DMS53 treated with DMSO at 0.1 percent for 48 hours (cell line): ENCODE measurements at regions not wholly inside any gene's neighbourhood (a gene's known extent, or its start where the extent isn't known, plus 50 kb on each side); places are given as distances from the start of the nearest gene placed in this dataset.
A peak's percentile ranks its signal among the peaks of the same experiment; 100 is the strongest.

Experiments
- DNase-seq: peaks from one replicate; lab custom pipeline; 2025; ENCODE audit not compliant: unreplicated experiment; lab: John Stamatoyannopoulos, UW

DNA sequence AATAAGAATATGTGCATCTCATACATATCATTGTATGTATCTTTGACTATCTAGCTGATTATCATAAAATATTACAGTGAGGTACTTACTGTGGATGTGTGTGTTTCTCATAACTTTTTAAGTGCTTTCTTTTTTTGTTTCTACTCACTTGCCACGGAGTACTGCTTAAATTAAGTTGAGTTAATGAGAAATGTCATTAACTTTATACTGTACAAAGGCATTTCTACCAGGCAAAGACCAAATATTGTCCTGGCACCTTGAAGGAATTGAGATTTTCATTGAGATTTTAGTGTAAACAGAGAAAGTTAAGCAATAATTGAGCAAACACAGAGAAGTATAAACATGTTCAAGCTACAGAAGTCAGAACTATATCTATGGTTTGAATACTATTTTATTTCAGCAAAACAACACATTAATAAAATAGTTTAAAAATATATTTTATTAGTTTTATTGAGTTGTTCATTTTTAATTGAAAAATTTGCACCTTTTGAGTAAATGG, 1750.0 kb downstream of the PCDH7 start:
- DNase-seq = no peak

DNA sequence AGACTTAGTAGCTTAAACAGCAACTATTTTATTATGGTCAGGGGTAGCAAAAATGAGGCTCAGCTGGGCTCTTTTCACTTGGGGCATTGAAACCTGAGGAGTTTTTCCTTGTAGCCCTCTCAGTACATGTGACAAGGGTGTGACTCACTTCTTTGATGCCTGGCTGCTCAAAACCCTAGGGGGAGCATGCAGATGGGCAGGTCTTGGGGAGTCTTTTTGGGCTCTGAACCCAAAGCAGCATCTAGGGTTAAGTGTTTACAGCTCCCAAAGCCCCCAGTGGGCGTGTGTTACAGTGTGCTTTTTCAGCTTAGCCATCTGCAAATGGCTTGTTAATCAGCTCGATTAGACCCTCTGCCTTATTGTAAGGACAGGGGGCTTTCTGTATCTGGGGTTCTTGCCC, 1752.7 kb downstream of the PCDH7 start:
- DNase-seq = no peak

DNA sequence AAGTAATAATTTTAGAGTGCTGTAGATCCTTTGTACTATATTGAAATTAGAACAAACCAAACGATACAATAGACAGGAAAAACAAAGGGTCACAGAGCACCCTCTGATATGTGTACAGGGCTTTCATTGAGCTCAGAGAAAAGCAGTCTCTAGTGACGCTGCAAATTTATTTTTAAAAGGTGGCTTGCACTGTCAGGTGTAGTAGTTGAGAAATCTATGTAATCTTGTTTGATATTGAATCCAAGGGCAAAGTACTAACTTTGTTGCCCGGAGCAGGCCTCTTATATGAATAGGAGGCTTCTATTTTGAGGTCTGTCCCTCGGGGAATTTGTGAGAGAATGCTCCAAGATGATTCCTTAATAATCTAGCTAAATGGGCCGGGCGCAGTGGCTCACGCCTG, 1755.5 kb downstream of the PCDH7 start:
- DNase-seq = no peak

- no peak for DNase-seq
Measured at GRCh38 chr4:32477518-32477917, 1757.3 kb downstream of the PCDH7 start.

DNA sequence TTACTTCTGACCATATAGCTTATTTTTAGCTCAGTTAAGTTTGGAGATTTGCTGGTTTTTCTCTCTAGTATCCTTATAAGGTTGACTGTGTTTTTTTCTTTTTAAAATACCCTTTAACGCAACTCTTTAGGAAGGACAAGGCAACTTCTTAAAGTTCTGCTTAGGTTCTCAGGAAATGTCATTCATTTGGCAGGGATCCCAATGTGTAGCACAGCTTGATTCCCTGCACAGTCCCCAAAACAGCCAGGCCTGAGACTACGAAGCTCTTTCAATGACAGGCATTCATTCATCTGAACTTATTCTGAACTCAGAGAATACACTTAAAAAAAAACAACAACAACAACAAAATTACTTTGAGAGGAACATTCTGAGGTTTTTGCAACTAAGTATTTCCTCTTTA, 1765.8 kb downstream of the PCDH7 start:
- no peak for DNase-seq

DNA sequence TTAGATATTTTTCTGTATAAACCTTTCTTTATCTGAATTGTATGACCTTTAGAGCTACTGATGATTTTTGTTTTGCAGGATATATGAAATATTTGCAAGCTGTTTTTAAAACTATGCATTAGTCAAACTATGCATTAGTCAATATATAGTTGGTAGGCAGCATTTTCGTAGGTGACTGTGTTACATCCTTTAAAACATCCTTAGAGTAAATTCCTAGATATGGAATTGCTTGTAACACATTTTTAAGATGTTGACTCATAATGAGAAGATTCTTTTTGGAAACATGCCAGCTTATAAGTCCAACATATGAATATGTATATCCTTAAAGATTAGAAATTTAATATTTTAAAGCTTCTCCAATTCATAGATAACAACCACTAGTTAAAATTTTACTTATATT, 1768.5 kb downstream of the PCDH7 start:
- DNase-seq = no peak

- no peak for DNase-seq
Measured at GRCh38 chr4:32499171-32499570, 1779.0 kb downstream of the PCDH7 start.

GRCh38 chr4:32503241-32503640, 1783.1 kb downstream of the PCDH7 start:
- DNase-seq = no peak

GRCh38 chr4:32506067-32506466, 1785.9 kb downstream of the PCDH7 start:
- DNase-seq = no peak

DNA sequence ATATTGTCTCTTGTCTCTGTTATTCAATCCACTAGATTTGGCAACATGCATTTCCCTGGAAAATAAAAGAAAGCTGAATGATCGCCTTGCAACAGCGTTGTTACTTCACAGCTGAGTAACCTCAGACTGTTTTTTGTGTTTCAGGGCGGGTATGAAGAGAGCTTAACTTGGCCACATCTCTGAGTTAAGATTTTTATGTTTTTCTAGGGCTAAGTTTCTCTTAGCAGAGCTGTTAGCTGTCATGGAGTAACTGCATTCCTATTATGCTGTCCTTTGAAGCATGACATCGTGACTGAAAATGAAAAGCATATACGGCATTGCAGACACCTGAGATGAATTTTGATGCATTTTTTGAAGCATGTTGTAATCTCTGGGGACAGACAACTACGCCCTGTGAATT, 1798.9 kb downstream of the PCDH7 start:
- DNase-seq = no peak

- DNase-seq = no peak
Measured at GRCh38 chr4:32525420-32525819, 1805.3 kb downstream of the PCDH7 start.

DNA sequence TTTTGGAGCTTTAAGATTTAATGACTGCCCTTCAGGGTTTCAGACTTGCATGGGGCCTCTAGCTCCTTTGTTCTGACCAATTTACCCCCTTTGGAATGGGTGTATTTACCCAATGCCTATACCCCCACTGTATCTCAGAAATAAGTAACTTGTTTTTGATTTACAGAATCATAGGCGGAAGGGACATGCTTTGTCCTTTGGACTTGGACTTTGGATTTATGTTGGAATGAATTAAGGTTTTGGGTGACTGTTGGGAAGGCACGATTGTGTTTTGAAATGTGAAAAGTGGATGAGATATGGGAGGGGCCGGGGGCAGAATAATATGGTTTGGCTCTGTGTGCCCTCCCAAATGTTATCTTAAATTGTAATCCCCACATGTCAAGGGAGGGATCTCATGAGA, 1824.7 kb downstream of the PCDH7 start:
- DNase-seq = no peak

GRCh38 chr4:32551943-32552342, 1831.8 kb downstream of the PCDH7 start:
- peak; percentile 5 for DNase-seq

DNA sequence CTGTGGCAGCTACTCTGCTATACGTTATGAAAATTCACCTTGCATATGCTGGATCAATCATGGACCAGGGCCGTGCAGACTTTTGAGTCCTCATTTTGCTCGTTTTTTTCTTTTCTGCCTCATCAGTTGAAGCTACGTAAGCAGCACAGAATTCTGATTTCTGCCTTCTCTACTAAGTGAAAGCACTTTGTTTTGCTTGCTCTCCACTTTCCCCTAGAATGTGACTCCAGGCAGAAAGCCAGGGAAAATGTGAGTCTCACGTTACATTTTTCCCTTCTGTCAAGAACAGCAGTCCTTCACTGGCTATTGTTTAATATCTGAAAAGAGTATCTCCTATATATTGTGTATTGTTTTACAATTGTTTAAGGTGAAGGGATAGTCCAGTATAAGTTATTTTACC, 1840.1 kb downstream of the PCDH7 start:
- peak; percentile 11 for DNase-seq

- no peak for DNase-seq
Measured at GRCh38 chr4:32562010-32562409, 1841.8 kb downstream of the PCDH7 start.

DNA sequence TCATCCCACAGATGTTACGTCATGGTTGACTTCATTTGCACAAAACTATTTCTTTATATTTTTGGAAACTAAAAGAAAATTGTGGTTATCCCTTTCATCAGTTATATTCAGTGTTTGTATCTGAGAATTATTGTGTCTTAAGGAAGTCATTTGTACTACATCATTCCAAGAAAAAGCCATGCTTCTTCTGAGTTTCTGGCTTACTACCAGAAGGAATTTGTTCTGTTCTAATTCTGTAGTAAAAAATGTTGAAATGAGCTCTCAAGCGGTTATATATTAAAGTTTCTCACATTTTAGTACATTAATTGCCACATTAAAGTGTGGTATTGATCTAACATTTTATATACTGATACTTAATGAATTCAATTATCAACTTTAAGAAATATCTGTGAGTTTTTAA, 1844.5 kb downstream of the PCDH7 start:
- DNase-seq = no peak

- no peak for DNase-seq
Measured at GRCh38 chr4:32569861-32570260, 1849.7 kb downstream of the PCDH7 start.

DNA sequence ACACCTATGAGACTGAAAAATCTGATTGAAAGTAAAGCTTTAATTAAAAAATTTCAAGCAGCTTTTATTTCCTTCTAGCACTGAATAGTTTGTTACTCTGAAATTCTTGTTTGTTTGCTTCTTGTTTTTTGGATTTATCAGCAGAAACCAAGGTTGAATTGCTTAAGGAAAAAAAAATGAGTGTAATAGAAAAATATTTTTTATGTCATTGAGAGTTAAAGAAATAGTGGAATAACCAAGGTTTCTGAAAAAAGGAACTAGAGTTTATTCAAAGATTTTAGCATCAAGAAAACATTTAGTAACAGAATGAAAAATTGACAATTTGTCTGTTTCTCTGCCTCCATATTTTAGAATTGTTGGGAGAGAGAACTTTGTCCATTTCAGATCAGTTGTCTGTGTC, 1852.2 kb downstream of the PCDH7 start:
- no peak for DNase-seq

- no peak for DNase-seq
Measured at GRCh38 chr4:32574803-32575202, 1854.6 kb downstream of the PCDH7 start.

DNA sequence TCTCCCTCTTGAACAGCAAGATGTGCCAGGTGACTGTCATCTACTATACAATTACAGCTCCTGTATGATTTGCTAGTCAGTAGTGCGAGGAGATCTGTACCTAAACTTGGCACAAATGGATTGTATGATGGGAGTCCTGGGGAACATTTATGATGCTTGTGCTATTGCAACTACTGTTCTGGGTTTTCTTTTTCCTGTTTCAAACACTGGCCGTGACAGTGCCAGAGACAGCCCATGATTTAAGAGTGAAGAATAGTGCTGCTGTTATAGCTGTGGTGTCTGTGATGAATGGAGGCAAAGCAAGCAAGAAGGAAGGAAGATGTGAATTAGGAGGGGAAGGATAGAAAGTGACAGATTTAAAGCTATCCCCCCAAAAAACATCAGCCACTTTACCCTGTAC, 1868.9 kb downstream of the PCDH7 start:
- no peak for DNase-seq

- DNase-seq = no peak
Measured at GRCh38 chr4:32589853-32590252, 1869.7 kb downstream of the PCDH7 start.

DNA sequence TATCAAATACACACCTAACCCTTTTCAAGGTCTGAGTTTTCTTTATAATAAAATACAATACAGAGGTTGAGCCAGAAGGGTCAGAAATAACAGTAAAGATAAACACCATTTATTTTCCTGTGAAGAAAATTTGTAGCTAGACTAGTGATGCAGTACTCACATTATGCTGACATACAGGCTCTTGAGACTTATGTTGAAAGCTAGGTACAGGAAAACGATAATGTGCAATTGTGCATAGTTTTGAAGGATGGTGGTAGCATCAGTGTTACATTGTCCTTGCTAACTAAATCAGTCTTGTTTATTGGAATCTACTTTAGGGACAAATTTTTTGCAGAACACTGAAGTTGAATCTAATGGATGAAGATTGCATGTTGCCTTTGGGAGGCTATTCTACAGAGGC, 1877.2 kb downstream of the PCDH7 start:
- DNase-seq = no peak

DNA sequence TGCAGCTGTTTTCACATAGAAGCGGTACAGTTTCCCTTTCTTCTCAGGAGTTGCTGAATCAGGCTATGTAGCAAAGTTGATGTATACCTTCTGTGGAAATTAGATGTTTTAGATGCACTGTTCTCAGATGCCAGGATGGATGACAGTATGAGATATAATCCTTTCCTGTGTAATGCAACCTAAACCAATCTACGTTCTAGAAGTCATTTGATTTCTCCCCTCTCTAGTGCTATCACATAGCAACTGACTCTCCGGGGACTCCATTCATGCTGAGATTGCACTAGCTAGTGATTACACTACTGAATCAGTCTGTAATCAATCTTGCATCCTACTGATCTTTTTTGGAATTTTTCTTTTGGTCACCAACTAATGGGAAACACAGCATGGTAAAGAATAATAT, 1881.7 kb downstream of the PCDH7 start:
- DNase-seq = no peak

- DNase-seq = no peak
Measured at GRCh38 chr4:32607978-32608377, 1887.8 kb downstream of the PCDH7 start.
